ENCODE measurements at regions not wholly inside any gene's neighbourhood (a gene's known extent, or its start where the extent isn't known, plus 50 kb on each side); places are given as distances from the start of the nearest gene placed in this dataset.

GRCh38 chr2:120989512-120990441 is 254.1 kb downstream of the GLI2 start:
- H3K9ac ChIP-seq (ENCODE audit: insufficient read depth, low read depth, low read length): no peak overlapping the region
- no peak overlapping the region for H3K4me2 ChIP-seq (ENCODE audit: low read depth, low read length)
- POLR2A ChIA-PET: no interaction called here
- H4K20me1 ChIP-seq (ENCODE audit: insufficient read depth, low read length): no peaks in the 10 kb centered on the region
- no peak overlapping the region for H3K27ac ChIP-seq (ENCODE audit: extremely low read length, insufficient read depth, low read length)
- TF ChIP-seq NCOA1 (CRISPR knock-in tag; IDR thresholded peaks at IDR 0.05) (no peak), TFDP1 (CRISPR knock-in tag; IDR thresholded peaks at IDR 0.05; ENCODE audit: borderline replicate concordance) (no peak), HMG20A (CRISPR knock-in tag; IDR thresholded peaks at IDR 0.05; ENCODE audit: borderline replicate concordance) (no peak), FOXP1 (IDR thresholded peaks at IDR 0.05) (no peak), FOXP1 (CRISPR knock-in tag; IDR thresholded peaks at IDR 0.05) (no peak), TBL1XR1 (IDR thresholded peaks at IDR 0.05; ENCODE audit: borderline replicate concordance, low read length, partially characterized antibody) (no peak), THAP8 (CRISPR knock-in tag; IDR thresholded peaks at IDR 0.05; ENCODE audit: borderline replicate concordance) (no peak)
- in situ Hi-C loops (cut with HindIII; ENCODE audit: extremely low pct_ligation_motif_present, low pct_unique_long_range_greater_than_20kb) (no loop called here), intact Hi-C loops (cut with micrococcal nuclease; ENCODE audit: unreplicated experiment) (no loop called here)
- no peak overlapping the region for H2AFZ ChIP-seq (ENCODE audit: low read length)
- 60% methylated on average over 1 of the region's 26 CpGs for WGBS (ENCODE audit: low lambda C conversion rate)
- ATAC-seq (no peak), DNase-seq (ENCODE audit: low spot score) (no peak), FAIRE-seq (no peak)
- no peak overlapping the region for H3K4me3 ChIP-seq (replicated peaks in 1 of 3; ENCODE audit: insufficient read depth in 1 of 3, low read depth in 2 of 3, low read length in 3 of 3)
- H3K27me3 ChIP-seq (ENCODE audit: control insufficient read depth in 1 of 2, insufficient read depth in 2 of 2, low read length in 2 of 2): peaks cover 11 to 54% of the 10 kb centered on the region in 2 experiments
- no TSS peak for BruUV-seq (replicated peaks)
- H3K4me1 ChIP-seq (ENCODE audit: insufficient read depth, low read length): no peaks in the 10 kb centered on the region
- CTCF ChIA-PET (ENCODE audit: low intra/inter-chr PET ratio, low total read pairs): no interaction called here
- no peaks in the 10 kb centered on the region for H3K79me2 ChIP-seq (ENCODE audit: insufficient read depth, low read length)
- no peaks in the 10 kb centered on the region for H3K36me3 ChIP-seq (replicated peaks in 1 of 2; ENCODE audit: control insufficient read depth in 1 of 2, insufficient read depth in 2 of 2, low read length in 2 of 2)
- no peaks in the 10 kb centered on the region for H3K9me3 ChIP-seq (ENCODE audit: low read length)

All from HepG2 (cell line).